GM12891 (cell line): ENCODE measurements at regions not wholly inside any gene's neighbourhood (a gene's known extent, or its start where the extent isn't known, plus 50 kb on each side); places are given as distances from the start of the nearest gene placed in this dataset.

Experiments used
- PAX5 ChIP-seq: IDR thresholded peaks from 2 replicates; pipeline ENCODE4 v1.6.1; 2011; ENCODE audit warnings: low read length, moderate library complexity, mild to moderate bottlenecking; ENCODE audit not compliant: insufficient read depth, severe bottlenecking
- POLR2A ChIP-seq: IDR thresholded peaks from 2 replicates; pipeline ENCODE4 v1.6.1; 2011; ENCODE audit warnings: low read depth, low read length, control low read depth
- POLR2AphosphoS5 ChIP-seq: IDR thresholded peaks from 2 replicates; pipeline ENCODE4 v1.6.1; 2011; ENCODE audit warnings: low read depth, low read length, control low read depth
- TAF1 ChIP-seq: IDR thresholded peaks from 2 replicates; pipeline ENCODE4 v1.6.1; 2011; ENCODE audit warnings: low read depth, low read length, control low read depth

- TF ChIP-seq POLR2A (no peak), POLR2AphosphoS5 (no peak), TAF1 (no peak), PAX5 (no peak)
Measured at GRCh38 chr4:113844369-113844768, 82.8 kb upstream of the CAMK2D start.
